Breast epithelium (tissue), 3 donors: ENCODE measurements at regions not wholly inside any gene's neighbourhood (a gene's known extent, or its start where the extent isn't known, plus 50 kb on each side); places are given as distances from the start of the nearest gene placed in this dataset.
"Not testable (repeated sequence)": the region's sequence is repeated elsewhere in the genome, so short reads cannot be mapped to it uniquely, and the experiment has no call there.

ENCODE experiments used
- POLR2AphosphoS5 ChIP-seq, 3 donors: sonication (generic); formaldehyde crosslinking; IDR thresholded peaks; one replicate each; pipeline ENCODE4 v1.6.1; 2017; ENCODE audit warnings: antibody characterized with exemption in 3 of 3
- TF ChIP-seq, protein P1 (sequence below), 3 donors: fragments of 450-650 bp; IDR thresholded peaks; one replicate each; pipeline ENCODE4 v1.5.1; 2016 to 2017; ENCODE audit warnings: antibody characterized with exemption in 3 of 3, mild to moderate bottlenecking in 3 of 3, moderate library complexity in 3 of 3

DNA sequence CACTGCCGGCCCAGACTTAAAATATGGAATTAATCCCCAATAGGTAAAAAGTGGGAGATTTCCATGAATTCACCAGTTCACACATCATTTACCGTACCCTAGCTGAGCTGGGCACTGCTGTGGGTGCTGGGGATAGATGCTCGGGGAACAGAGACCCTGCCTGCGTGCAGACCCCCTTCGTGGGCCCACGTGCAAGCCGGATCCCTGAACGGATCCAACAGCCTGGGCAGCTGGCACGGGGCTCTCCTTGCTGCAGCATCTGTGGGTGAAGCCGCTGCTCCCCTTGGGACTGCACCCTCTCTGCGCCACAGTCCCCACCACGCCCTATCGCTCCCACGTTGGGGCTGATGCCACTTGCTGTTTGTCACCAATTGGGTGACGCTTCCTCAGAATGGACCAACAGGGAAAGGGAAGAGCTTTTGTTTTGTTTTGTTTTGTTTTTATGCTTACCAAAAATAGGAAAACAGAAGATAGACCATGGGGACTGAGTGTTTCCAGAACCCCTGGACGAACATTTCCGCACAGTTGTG is 279.7 kb upstream of the SFSWAP start:
- not testable (repeated sequence) for TF ChIP-seq POLR2AphosphoS5 (IDR thresholded peaks at IDR 0.05)
- TF ChIP-seq, protein P1, sequence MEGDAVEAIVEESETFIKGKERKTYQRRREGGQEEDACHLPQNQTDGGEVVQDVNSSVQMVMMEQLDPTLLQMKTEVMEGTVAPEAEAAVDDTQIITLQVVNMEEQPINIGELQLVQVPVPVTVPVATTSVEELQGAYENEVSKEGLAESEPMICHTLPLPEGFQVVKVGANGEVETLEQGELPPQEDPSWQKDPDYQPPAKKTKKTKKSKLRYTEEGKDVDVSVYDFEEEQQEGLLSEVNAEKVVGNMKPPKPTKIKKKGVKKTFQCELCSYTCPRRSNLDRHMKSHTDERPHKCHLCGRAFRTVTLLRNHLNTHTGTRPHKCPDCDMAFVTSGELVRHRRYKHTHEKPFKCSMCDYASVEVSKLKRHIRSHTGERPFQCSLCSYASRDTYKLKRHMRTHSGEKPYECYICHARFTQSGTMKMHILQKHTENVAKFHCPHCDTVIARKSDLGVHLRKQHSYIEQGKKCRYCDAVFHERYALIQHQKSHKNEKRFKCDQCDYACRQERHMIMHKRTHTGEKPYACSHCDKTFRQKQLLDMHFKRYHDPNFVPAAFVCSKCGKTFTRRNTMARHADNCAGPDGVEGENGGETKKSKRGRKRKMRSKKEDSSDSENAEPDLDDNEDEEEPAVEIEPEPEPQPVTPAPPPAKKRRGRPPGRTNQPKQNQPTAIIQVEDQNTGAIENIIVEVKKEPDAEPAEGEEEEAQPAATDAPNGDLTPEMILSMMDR (IDR thresholded peaks at IDR 0.05) = not testable (repeated sequence)
